Breast epithelium (tissue), 3 donors: ENCODE measurements at regions not wholly inside any gene's neighbourhood (a gene's known extent, or its start where the extent isn't known, plus 50 kb on each side); places are given as distances from the start of the nearest gene placed in this dataset.

ENCODE experiments used
- POLR2A ChIP-seq: fragments of 450-650 bp; IDR thresholded peaks from one replicate; pipeline ENCODE4 v1.6.1; 2016; ENCODE audit warnings: antibody characterized with exemption, mild to moderate bottlenecking, moderate library complexity
- POLR2AphosphoS5 ChIP-seq, 3 donors: sonication (generic); formaldehyde crosslinking; IDR thresholded peaks; one replicate each; pipeline ENCODE4 v1.6.1; 2017; ENCODE audit warnings: antibody characterized with exemption in 3 of 3
- TF ChIP-seq, protein P1 (sequence below), 3 donors: fragments of 450-650 bp; IDR thresholded peaks; one replicate each; pipeline ENCODE4 v1.5.1; 2016 to 2017; ENCODE audit warnings: antibody characterized with exemption in 3 of 3, mild to moderate bottlenecking in 3 of 3, moderate library complexity in 3 of 3

- TF ChIP-seq POLR2A: no peak
- TF ChIP-seq, protein P1, sequence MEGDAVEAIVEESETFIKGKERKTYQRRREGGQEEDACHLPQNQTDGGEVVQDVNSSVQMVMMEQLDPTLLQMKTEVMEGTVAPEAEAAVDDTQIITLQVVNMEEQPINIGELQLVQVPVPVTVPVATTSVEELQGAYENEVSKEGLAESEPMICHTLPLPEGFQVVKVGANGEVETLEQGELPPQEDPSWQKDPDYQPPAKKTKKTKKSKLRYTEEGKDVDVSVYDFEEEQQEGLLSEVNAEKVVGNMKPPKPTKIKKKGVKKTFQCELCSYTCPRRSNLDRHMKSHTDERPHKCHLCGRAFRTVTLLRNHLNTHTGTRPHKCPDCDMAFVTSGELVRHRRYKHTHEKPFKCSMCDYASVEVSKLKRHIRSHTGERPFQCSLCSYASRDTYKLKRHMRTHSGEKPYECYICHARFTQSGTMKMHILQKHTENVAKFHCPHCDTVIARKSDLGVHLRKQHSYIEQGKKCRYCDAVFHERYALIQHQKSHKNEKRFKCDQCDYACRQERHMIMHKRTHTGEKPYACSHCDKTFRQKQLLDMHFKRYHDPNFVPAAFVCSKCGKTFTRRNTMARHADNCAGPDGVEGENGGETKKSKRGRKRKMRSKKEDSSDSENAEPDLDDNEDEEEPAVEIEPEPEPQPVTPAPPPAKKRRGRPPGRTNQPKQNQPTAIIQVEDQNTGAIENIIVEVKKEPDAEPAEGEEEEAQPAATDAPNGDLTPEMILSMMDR (IDR thresholded peaks at IDR 0.05): no peak
- no peak for TF ChIP-seq POLR2AphosphoS5 (IDR thresholded peaks at IDR 0.05)
Observed at GRCh38 chr16:10317425-10318001, 68.3 kb upstream of the ATF7IP2 start.
